GM21423 (cell line): ENCODE measurements at regions not wholly inside any gene's neighbourhood (a gene's known extent, or its start where the extent isn't known, plus 50 kb on each side); places are given as distances from the start of the nearest gene placed in this dataset.
"Not testable (repeated sequence)": the region's sequence is repeated elsewhere in the genome, so short reads cannot be mapped to it uniquely, and the experiment has no call there.

ENCODE experiments used
- ATAC-seq: cut with Tn5 transposase; IDR thresholded peaks from one replicate; pipeline ENCODE4 v1.9.1; 2021; ENCODE audit warnings: mild to moderate bottlenecking, moderate library complexity; ENCODE audit not compliant: unreplicated experiment

GRCh38 chr1:220412382-220412781 lies 115.6 kb upstream of the MARK1 start:
- not testable (repeated sequence) for ATAC-seq

GRCh38 chr1:220410611-220411010 lies 117.3 kb upstream of the MARK1 start:
- no peak for ATAC-seq

DNA sequence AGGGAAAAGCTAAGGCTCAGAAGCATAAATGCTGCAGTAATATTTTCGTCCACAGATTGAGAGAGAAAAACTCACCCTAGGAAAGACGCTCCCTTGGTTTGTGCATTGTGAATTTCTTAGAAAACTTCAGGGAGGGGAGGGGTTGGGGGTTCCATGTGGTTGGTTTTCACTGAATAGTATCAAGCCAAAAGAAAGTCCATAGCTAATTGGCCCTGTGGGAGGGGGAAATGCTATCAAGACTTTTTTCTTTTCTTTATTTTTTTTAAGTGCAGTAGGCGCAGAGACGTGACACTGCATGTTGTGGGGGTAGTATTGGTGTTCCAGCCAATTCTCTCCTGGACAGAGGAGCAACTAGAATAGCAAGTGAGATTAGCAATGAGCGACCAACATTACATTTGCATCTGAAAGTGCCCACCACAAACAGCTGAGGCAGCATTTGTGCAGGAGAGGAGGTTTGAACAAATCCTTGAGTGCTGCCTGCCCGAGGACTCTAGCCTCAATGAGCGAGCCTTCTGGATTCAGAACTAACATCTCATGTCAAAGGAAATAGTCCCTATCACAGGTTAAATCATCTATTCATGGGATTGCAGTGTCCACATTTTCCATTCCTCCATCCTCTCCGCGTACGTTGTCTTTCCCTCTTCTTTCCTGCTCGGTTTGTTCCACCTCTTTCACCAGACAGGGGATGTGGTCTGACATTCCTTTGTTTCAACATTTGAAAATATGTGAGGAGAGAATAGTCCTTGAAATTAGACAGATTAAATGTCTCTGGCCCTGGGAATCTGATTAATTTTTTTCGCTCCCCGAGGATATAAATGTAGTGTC lies 118.0 kb upstream of the MARK1 start:
- ATAC-seq: no peak

DNA sequence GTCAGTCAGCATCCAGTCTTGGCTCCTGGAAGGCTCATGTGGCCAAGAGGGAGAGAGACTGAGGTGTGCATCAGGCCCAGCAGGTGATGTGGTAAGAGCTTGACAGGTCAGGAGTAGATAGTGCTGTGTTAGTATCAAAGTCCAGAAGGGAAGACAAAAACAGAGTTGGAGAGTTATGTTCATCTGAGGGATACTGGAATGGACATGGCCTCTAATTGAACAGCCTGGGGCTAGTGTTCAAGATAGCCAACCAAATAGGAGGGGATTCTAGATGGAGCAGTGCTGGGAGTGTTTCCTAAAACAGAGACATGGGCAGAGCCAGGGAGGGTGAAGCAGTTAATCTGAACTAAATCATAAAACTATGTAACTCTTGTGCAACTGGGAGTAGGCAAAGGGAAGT lies 120.7 kb upstream of the MARK1 start:
- ATAC-seq: no peak

DNA sequence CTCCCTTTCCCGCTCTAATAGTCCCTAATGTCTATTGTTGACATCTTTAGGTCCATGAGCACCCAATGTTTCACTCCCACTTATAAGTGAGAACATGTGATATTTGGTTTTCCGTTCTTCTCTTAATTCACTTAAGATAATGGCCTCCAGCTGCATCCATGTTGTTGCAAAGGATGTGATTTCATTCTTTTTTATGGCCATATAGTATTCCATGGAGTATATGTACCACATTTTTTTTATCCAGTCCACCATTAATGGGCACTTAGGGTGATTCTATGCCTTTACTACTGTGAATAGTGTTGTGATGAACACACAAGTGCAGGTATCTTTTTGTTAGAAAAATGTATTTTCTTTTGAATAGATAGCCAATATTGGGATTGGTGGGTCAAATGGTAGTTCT lies 126.0 kb upstream of the RAB3GAP2 start:
- ATAC-seq: no peak

- no peak for ATAC-seq
Observed at GRCh38 chr1:220391491-220391890, 119.2 kb upstream of the RAB3GAP2 start.

- no peak for ATAC-seq
Observed at GRCh38 chr1:220389634-220390033, 117.4 kb upstream of the RAB3GAP2 start.

GRCh38 chr1:220386494-220387195 lies 114.4 kb upstream of the RAB3GAP2 start:
- no peak for ATAC-seq

GRCh38 chr1:220385158-220385557 lies 112.9 kb upstream of the RAB3GAP2 start:
- ATAC-seq: no peak

GRCh38 chr1:220382994-220383393 lies 110.7 kb upstream of the RAB3GAP2 start:
- no peak for ATAC-seq

GRCh38 chr1:220380885-220381284 lies 108.6 kb upstream of the RAB3GAP2 start:
- ATAC-seq: no peak

- no peak for ATAC-seq
Observed at GRCh38 chr1:220378571-220379302, 106.5 kb upstream of the RAB3GAP2 start.

DNA sequence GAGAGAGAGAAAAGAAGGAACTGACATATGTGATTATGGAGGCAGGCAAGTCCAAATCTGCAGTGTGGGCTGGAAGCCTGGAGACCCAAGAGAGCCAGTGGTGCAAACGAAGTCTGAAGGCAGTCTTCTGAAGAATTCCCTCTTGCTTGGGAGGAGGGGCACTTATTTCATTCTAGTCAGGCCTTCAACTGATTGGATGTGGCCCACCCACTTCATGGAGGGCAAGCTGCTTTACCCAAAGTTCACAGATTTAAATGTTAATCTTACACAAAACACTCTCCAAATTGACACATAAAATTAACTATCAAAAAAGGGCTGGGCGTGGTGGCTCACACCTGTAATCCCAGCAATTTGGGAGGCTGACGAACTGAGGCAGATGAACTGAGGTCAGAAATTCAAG lies 103.5 kb upstream of the RAB3GAP2 start:
- ATAC-seq: no peak

DNA sequence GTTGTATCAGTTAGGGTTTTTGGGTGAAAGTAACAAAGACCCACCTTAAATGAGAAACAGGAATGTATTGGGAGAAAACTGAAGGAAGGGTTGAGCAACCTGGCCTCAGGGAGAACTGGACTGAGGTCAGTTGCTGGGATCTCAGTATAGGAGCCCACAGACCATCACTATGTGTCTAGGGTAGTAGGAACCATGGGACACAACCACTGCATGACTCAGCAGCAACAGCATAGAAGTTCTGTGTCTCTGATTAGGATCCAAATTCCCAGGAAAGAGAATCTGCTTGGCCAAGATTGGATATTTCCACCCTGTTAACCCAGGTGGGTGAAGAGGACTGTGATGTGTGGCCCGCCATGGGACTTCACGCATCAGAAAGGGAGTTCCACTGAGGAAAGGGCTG lies 102.2 kb upstream of the RAB3GAP2 start:
- no peak for ATAC-seq

DNA sequence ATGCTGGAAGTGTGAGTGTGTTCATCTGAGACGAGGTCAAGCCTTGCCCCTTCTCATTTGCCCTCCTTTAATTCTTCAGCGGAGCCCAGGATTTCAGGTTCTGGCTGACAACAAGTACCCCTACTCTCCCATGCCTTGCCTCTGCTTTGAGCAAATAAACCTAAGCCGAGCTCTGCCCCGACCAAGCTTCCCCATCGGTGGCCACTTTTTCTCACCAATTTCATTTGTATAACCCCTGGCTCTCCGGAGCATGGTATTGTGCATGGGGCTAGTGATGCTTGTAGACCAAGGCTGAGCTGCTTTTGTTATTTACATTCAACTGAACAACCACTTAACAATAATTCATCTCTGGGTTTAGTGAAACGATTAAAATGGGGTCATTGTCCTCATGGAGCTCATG lies 100.2 kb upstream of the RAB3GAP2 start:
- no peak for ATAC-seq

DNA sequence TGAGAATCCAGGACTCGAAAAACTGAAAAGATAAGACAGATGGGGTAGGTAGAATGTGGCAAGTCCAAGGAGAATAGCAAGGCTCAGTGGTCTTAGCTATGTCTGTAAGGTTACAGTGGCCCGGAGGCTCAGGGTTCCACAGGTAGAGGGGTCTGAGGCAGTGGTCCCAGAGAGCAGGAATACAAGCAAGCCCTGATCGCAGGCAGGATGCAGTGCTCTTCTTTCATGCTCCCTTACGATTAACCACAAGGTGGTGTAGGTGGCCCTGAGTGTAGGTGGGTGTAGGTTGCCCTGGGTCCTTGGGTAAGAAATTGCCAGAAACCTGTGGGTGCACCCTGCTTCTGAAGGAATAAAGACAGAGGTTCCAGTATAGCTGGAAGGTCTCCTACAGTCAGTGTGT lies 99.1 kb upstream of the RAB3GAP2 start:
- no peak for ATAC-seq

GRCh38 chr1:220370041-220370700 lies 97.9 kb upstream of the RAB3GAP2 start:
- ATAC-seq: no peak

DNA sequence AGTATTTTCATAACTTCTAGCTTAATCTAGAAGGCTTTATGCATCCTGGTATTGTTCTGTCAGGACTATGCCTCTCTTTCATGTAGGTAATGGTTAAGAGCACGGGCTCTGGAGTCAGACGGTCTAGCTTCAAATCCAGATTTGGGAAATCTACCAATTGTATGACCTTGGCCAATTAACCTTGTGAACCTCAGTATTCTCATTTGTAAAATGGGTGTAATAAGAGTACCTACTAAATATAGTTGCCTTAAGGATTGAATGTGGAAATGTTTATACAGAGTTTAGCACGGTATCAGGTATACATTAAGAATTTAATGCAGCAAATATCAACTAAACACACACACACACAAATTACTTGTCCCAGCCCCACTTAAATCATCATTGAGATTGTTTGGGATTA lies 97.3 kb upstream of the RAB3GAP2 start:
- ATAC-seq: no peak

DNA sequence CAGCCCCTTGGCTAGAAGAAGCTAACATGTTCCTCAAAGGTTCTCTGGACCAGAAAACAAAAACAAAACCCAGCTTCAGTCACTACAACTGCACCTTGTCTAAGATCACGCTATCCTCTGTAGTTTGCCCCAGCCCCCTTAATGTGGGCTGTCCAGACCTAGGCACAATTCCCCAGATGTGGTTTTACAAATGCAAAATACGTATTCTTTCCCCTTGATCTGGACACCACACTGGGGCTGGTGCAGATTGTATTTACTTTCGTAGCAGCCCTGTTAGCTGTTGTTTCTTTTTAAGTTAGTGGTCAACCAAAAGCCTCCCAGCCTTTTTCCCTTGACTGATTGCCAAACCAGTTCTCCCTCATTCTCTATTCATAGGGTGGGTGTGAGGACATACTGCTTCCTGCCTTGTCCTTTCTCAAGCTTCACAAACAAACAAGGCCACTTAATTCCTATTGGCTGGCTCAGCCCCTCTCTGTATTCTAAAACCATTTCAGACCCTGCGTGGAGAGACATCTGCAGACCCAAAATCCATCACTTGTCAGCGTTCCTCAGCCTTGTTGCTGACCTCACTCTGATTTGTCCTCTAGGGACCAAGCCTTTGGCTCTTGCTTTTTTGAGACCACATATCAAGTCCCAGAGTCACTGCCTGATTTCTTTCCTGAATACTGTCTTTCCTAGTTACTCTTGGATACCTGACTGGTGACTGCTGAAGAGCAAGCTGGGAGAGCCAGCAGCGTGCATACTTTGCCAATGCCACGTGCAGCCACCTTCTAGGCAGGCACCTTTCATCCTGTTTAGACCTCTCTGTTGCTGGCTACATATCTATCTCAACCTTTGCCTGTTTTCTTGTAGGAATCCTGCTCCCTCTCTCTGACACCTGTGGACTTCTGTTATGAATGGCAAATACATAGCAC lies 96.4 kb upstream of the RAB3GAP2 start:
- ATAC-seq: no peak

DNA sequence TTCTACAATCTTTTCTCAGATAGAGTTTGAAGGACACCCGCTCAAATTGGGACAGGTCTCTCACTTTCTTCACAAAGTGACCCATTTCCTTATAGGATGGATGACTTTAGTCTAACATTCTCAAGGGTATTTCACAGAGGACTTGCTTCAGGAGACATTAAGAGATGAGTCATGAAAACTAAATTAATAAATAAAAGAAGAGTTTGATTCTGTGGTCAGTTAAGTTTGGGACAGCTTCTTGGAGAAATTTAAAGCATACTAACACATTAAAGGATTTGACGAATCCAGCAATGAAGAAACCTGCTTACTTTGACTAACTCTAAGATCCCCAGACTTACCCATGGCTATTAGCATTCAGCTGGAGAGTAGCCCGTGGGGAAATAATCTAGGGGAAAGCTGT lies 95.6 kb upstream of the RAB3GAP2 start:
- ATAC-seq: no peak
